ENCODE measurements at regions not wholly inside any gene's neighbourhood (a gene's known extent, or its start where the extent isn't known, plus 50 kb on each side); places are given as distances from the start of the nearest gene placed in this dataset.
"Not testable (repeated sequence)": the region's sequence is repeated elsewhere in the genome, so short reads cannot be mapped to it uniquely, and the experiment has no call there.

GRCh38 chr2:116820986-116821385, 993.5 kb upstream of the DDX18 start:
- Histone ChIP-seq H3K27ac (ENCODE audit: low read length) (no peak overlapping the region), H3K4me1 (ENCODE audit: insufficient read depth, low read length) (no peaks in the 10 kb centered on the region), H3K79me2 (ENCODE audit: insufficient read depth, low read length) (no peaks in the 10 kb centered on the region), H3K4me2 (ENCODE audit: insufficient read depth, low read length) (no peak overlapping the region), H3K36me3 (ENCODE audit: insufficient read depth, low read length) (no peaks in the 10 kb centered on the region), H2AFZ (ENCODE audit: low read depth, low read length) (no peak overlapping the region), H4K20me1 (ENCODE audit: insufficient read depth, low read length) (no peaks in the 10 kb centered on the region), H3K27me3 (ENCODE audit: insufficient read depth, low read length, poor library complexity) (no peaks in the 10 kb centered on the region), H3K9ac (ENCODE audit: low read depth, low read length) (no peak overlapping the region), H3K9me3 (ENCODE audit: insufficient read depth, low read length, severe bottlenecking) (no peaks in the 10 kb centered on the region), H3K4me3 (ENCODE audit: low read depth in 1 of 2, low read length in 2 of 2) (no peak overlapping the region)
- TF ChIP-seq EZH2 (IDR thresholded peaks at IDR 0.05; ENCODE audit: borderline replicate concordance, low read depth, low read length, severe bottlenecking) (no peak), CTCF (IDR thresholded peaks at IDR 0.05; ENCODE audit: borderline replicate concordance, extremely low read depth, low read length, poor library complexity, severe bottlenecking) (no peak)
- ATAC-seq (ENCODE audit: insufficient read depth, low read depth) (no peak), DNase-seq (no peak)

- H3K79me2 ChIP-seq (ENCODE audit: insufficient read depth, low read length); H4K20me1 ChIP-seq (ENCODE audit: insufficient read depth, low read length); H3K9ac ChIP-seq (ENCODE audit: low read depth, low read length); ATAC-seq (ENCODE audit: insufficient read depth, low read depth); H3K4me3 ChIP-seq (ENCODE audit: low read depth in 1 of 2, low read length in 2 of 2); H3K27me3 ChIP-seq (ENCODE audit: insufficient read depth, low read length, poor library complexity); H3K27ac ChIP-seq (ENCODE audit: low read length); H3K4me2 ChIP-seq (ENCODE audit: insufficient read depth, low read length); H3K4me1 ChIP-seq (ENCODE audit: insufficient read depth, low read length); H2AFZ ChIP-seq (ENCODE audit: low read depth, low read length); H3K9me3 ChIP-seq (ENCODE audit: insufficient read depth, low read length, severe bottlenecking); H3K36me3 ChIP-seq (ENCODE audit: insufficient read depth, low read length); DNase-seq: not testable (repeated sequence)
Observed at GRCh38 chr2:116829543-116829942, 984.9 kb upstream of the DDX18 start.

GRCh38 chr2:116832148-116832547, 982.3 kb upstream of the DDX18 start:
- no peaks in the 10 kb centered on the region for H3K4me1 ChIP-seq (ENCODE audit: insufficient read depth, low read length)
- H3K36me3 ChIP-seq (ENCODE audit: insufficient read depth, low read length) = no peaks in the 10 kb centered on the region
- DNase-seq (no peak), ATAC-seq (ENCODE audit: insufficient read depth, low read depth) (no peak)
- H3K4me3 ChIP-seq (ENCODE audit: low read depth in 1 of 2, low read length in 2 of 2) = no peak overlapping the region
- no peaks in the 10 kb centered on the region for H4K20me1 ChIP-seq (ENCODE audit: insufficient read depth, low read length)
- H3K4me2 ChIP-seq (ENCODE audit: insufficient read depth, low read length) = no peak overlapping the region
- H3K27ac ChIP-seq (ENCODE audit: low read length) = no peak overlapping the region
- H3K79me2 ChIP-seq (ENCODE audit: insufficient read depth, low read length) = no peaks in the 10 kb centered on the region
- no peaks in the 10 kb centered on the region for H3K9me3 ChIP-seq (ENCODE audit: insufficient read depth, low read length, severe bottlenecking)
- no peak overlapping the region for H2AFZ ChIP-seq (ENCODE audit: low read depth, low read length)
- TF ChIP-seq EZH2 (IDR thresholded peaks at IDR 0.05; ENCODE audit: borderline replicate concordance, low read depth, low read length, severe bottlenecking) (no peak), CTCF (IDR thresholded peaks at IDR 0.05; ENCODE audit: borderline replicate concordance, extremely low read depth, low read length, poor library complexity, severe bottlenecking) (no peak)
- H3K27me3 ChIP-seq (ENCODE audit: insufficient read depth, low read length, poor library complexity) = no peaks in the 10 kb centered on the region
- H3K9ac ChIP-seq (ENCODE audit: low read depth, low read length) = no peak overlapping the region

- no peak overlapping the region for H2AFZ ChIP-seq (ENCODE audit: low read depth, low read length)
- ATAC-seq (ENCODE audit: insufficient read depth, low read depth) = no peak
- H3K4me1 ChIP-seq (ENCODE audit: insufficient read depth, low read length) = no peaks in the 10 kb centered on the region
Observed at GRCh38 chr2:116833052-116833451, 981.4 kb upstream of the DDX18 start.

More at GRCh38 chr2:116833052-116833451, 981.4 kb upstream of the DDX18 start:
- no peak overlapping the region for H3K4me3 ChIP-seq (ENCODE audit: low read depth in 1 of 2, low read length in 2 of 2)
- TF ChIP-seq EZH2 (IDR thresholded peaks at IDR 0.05; ENCODE audit: borderline replicate concordance, low read depth, low read length, severe bottlenecking) = no peak
- no peak for TF ChIP-seq CTCF (IDR thresholded peaks at IDR 0.05; ENCODE audit: borderline replicate concordance, extremely low read depth, low read length, poor library complexity, severe bottlenecking)
- no peak overlapping the region for H3K4me2 ChIP-seq (ENCODE audit: insufficient read depth, low read length)
- H3K9me3 ChIP-seq (ENCODE audit: insufficient read depth, low read length, severe bottlenecking) = no peaks in the 10 kb centered on the region
- H4K20me1 ChIP-seq (ENCODE audit: insufficient read depth, low read length) = no peaks in the 10 kb centered on the region
- H3K9ac ChIP-seq (ENCODE audit: low read depth, low read length) = no peak overlapping the region
- H3K27ac ChIP-seq (ENCODE audit: low read length) = no peak overlapping the region
- H3K36me3 ChIP-seq (ENCODE audit: insufficient read depth, low read length) = no peaks in the 10 kb centered on the region
- H3K79me2 ChIP-seq (ENCODE audit: insufficient read depth, low read length) = no peaks in the 10 kb centered on the region
- no peaks in the 10 kb centered on the region for H3K27me3 ChIP-seq (ENCODE audit: insufficient read depth, low read length, poor library complexity)
- DNase-seq = no peak

All from DND-41 (cell line).